ENCODE measurements at regions not wholly inside any gene's neighbourhood (a gene's known extent, or its start where the extent isn't known, plus 50 kb on each side); places are given as distances from the start of the nearest gene placed in this dataset.

DNA sequence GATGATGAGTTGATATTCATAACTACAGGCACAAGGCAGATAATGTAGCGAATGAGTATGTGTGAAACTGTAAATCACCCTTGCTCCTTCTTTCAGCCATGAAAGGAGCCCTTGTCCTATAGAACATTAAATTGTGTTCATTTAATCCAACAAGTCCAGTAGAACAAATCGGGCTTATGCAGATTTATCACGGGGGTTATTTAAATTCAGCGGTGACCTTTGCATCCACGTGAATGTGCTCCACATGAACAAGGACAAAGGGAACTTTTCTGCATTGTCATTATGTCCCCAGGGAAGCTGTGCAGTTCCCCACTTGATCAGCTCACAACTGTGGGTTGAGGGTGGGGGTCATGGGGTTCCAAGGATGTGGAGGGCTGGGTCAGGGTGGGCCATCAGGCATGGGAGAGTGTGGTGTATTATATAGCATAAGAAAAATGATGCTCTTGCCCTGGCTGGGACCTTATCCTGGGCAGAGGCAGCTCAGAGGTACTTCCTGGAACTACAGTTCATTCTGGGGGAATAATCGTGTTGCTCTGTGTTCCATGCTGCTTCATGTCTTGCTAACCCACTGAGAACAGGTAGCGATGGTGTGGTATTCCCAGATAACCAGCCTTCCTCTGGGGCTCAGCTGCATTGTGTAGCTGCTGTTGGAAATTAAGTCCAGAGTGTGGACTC, 306.6 kb downstream of the FAT3 start:
- Histone ChIP-seq H2BK5ac (ENCODE audit: low read depth, low read length, poor library complexity) (no peak overlapping the region), H3K79me2 (ENCODE audit: control insufficient read depth, insufficient read depth, low read length, poor library complexity) (no peaks in the 10 kb centered on the region), H3K9ac (ENCODE audit: low read length) (no peak overlapping the region), H2AK5ac (ENCODE audit: low read length) (no peak overlapping the region), H4K8ac (ENCODE audit: low read depth, low read length) (no peak overlapping the region), H3K9me3 (ENCODE audit: insufficient read depth, low read depth, low read length) (no peaks in the 10 kb centered on the region), H3K23ac (ENCODE audit: low read length) (no peak overlapping the region), H4K12ac (ENCODE audit: low read depth, low read length) (no peak overlapping the region), H3K36me3 (ENCODE audit: control insufficient read depth in 1 of 2, insufficient read depth in 2 of 2, low read length in 2 of 2) (no peaks in the 10 kb centered on the region), H3K4ac (ENCODE audit: low read depth, low read length) (no peak overlapping the region), H3K27me3 (ENCODE audit: insufficient read depth, low read length) (no peaks in the 10 kb centered on the region), H3K14ac (ENCODE audit: low read length) (no peak overlapping the region), H3K18ac (ENCODE audit: low read length) (no peak overlapping the region), H2AFZ (ENCODE audit: insufficient read depth, low read length, poor library complexity) (no peak overlapping the region), H3K4me2 (ENCODE audit: low read length) (no peak overlapping the region), H3K4me3 (ENCODE audit: low read depth, low read length) (no peak overlapping the region), H3K79me1 (ENCODE audit: low read length) (no peaks in the 10 kb centered on the region), H3K27ac (ENCODE audit: low read depth, low read length) (no peak overlapping the region), H3K4me1 (ENCODE audit: control insufficient read depth in 1 of 2, insufficient read depth in 2 of 2, low read length in 2 of 2) (no peaks in the 10 kb centered on the region), H2BK120ac (ENCODE audit: insufficient read depth, low read length, poor library complexity) (no peak overlapping the region), H4K91ac (ENCODE audit: low read depth, low read length) (no peak overlapping the region), H2BK12ac (ENCODE audit: low read length) (no peak overlapping the region)
- no peak for DNase-seq
- no CpG with 5 or more reads among the region's 7 CpGs for WGBS (ENCODE audit: extremely low coverage, insufficient coverage, insufficient read length)

DNA sequence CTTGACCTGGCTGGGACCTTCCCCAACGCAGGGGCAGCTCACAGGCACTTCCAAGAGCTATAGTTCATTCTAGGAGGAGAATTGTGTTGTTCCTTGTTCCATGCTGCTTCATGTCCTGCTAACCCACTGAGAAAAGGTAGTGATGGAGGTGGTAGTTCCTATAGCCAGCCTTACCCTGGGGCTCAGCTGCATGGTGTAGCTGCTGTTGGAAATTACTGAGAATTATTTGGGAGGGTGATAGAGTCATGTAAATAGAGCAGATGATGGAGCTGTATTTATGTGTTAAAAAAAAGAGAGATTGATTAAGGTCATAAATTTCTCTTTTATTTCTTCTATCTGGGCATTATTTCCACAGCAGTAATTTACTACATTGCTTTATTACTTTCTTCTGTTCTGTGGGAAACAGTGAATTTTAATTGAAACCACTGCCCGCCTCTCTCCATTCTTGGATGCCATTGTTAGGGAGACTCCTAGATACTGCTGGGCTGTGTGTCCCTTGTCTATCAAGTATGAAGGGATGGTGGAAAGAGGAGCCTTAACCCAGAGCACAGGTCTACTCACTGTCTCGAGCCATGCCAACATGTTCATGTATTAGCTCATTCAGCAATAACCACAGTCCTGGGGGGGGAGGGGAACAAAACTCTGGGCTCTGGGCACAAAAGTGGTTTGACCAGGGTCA, 309.2 kb downstream of the FAT3 start:
- no peak for DNase-seq
- no CpG with 5 or more reads among the region's 3 CpGs for WGBS (ENCODE audit: extremely low coverage, insufficient coverage, insufficient read length)
- Histone ChIP-seq H3K4me1 (ENCODE audit: control insufficient read depth in 1 of 2, insufficient read depth in 2 of 2, low read length in 2 of 2) (no peaks in the 10 kb centered on the region), H2AFZ (ENCODE audit: insufficient read depth, low read length, poor library complexity) (no peak overlapping the region), H3K18ac (ENCODE audit: low read length) (no peak overlapping the region), H4K12ac (ENCODE audit: low read depth, low read length) (no peak overlapping the region), H3K36me3 (ENCODE audit: control insufficient read depth in 1 of 2, insufficient read depth in 2 of 2, low read length in 2 of 2) (no peaks in the 10 kb centered on the region), H3K79me1 (ENCODE audit: low read length) (no peaks in the 10 kb centered on the region), H2BK120ac (ENCODE audit: insufficient read depth, low read length, poor library complexity) (no peak overlapping the region), H3K9ac (ENCODE audit: low read length) (no peak overlapping the region), H3K9me3 (ENCODE audit: insufficient read depth, low read depth, low read length) (no peaks in the 10 kb centered on the region), H4K8ac (ENCODE audit: low read depth, low read length) (no peak overlapping the region), H3K27ac (ENCODE audit: low read depth, low read length) (no peak overlapping the region), H2AK5ac (ENCODE audit: low read length) (no peak overlapping the region), H3K79me2 (ENCODE audit: control insufficient read depth, insufficient read depth, low read length, poor library complexity) (no peaks in the 10 kb centered on the region), H3K4me3 (ENCODE audit: low read depth, low read length) (no peak overlapping the region), H2BK5ac (ENCODE audit: low read depth, low read length, poor library complexity) (no peak overlapping the region), H3K23ac (ENCODE audit: low read length) (no peak overlapping the region), H3K27me3 (ENCODE audit: insufficient read depth, low read length) (no peaks in the 10 kb centered on the region), H4K91ac (ENCODE audit: low read depth, low read length) (no peak overlapping the region), H3K4ac (ENCODE audit: low read depth, low read length) (no peak overlapping the region), H2BK12ac (ENCODE audit: low read length) (no peak overlapping the region), H3K14ac (ENCODE audit: low read length) (no peak overlapping the region), H3K4me2 (ENCODE audit: low read length) (no peak overlapping the region)

DNA sequence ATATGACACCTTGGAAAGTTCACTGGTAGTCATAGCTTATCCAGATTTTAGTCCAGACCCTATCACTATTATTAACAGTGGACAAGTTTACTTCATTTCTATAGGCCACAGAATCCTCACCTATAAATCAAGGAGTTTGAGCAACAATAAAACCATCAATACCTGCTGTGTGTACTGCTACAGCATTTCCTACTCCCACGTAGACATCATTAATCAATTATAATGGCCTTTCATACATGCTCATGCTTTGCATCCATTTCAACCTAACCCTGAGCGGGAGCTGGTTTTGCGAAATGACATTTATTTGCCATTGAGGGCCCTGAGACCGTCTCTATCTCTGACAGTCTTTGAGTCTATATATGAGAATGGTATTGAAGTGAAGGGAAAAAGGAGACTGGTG, 312.3 kb downstream of the FAT3 start:
- no peak overlapping the region for H2AK5ac ChIP-seq (ENCODE audit: low read length)
- H3K4me1 ChIP-seq (ENCODE audit: control insufficient read depth in 1 of 2, insufficient read depth in 2 of 2, low read length in 2 of 2): no peaks in the 10 kb centered on the region
- H2AFZ ChIP-seq (ENCODE audit: insufficient read depth, low read length, poor library complexity): no peak overlapping the region
- no peak overlapping the region for H3K9ac ChIP-seq (ENCODE audit: low read length)
- no peak overlapping the region for H4K12ac ChIP-seq (ENCODE audit: low read depth, low read length)
- H3K4me3 ChIP-seq (ENCODE audit: low read depth, low read length): no peak overlapping the region
- no peak overlapping the region for H3K4ac ChIP-seq (ENCODE audit: low read depth, low read length)
- no peak for DNase-seq
- H3K79me1 ChIP-seq (ENCODE audit: low read length): no peaks in the 10 kb centered on the region
- no peak overlapping the region for H4K91ac ChIP-seq (ENCODE audit: low read depth, low read length)
- H2BK120ac ChIP-seq (ENCODE audit: insufficient read depth, low read length, poor library complexity): no peak overlapping the region
- H3K9me3 ChIP-seq (ENCODE audit: insufficient read depth, low read depth, low read length): no peaks in the 10 kb centered on the region
- no peak overlapping the region for H3K23ac ChIP-seq (ENCODE audit: low read length)
- WGBS (ENCODE audit: extremely low coverage, insufficient coverage, insufficient read length): no CpG with 5 or more reads among the region's 4 CpGs
- no peak overlapping the region for H2BK12ac ChIP-seq (ENCODE audit: low read length)
- no peak overlapping the region for H3K14ac ChIP-seq (ENCODE audit: low read length)
- H4K8ac ChIP-seq (ENCODE audit: low read depth, low read length): no peak overlapping the region
- H3K18ac ChIP-seq (ENCODE audit: low read length): no peak overlapping the region
- H3K27ac ChIP-seq (ENCODE audit: low read depth, low read length): no peak overlapping the region
- H3K36me3 ChIP-seq (ENCODE audit: control insufficient read depth in 1 of 2, insufficient read depth in 2 of 2, low read length in 2 of 2): no peaks in the 10 kb centered on the region
- H2BK5ac ChIP-seq (ENCODE audit: low read depth, low read length, poor library complexity): no peak overlapping the region
- no peaks in the 10 kb centered on the region for H3K27me3 ChIP-seq (ENCODE audit: insufficient read depth, low read length)
- H3K4me2 ChIP-seq (ENCODE audit: low read length): no peak overlapping the region
- H3K79me2 ChIP-seq (ENCODE audit: control insufficient read depth, insufficient read depth, low read length, poor library complexity): no peaks in the 10 kb centered on the region

DNA sequence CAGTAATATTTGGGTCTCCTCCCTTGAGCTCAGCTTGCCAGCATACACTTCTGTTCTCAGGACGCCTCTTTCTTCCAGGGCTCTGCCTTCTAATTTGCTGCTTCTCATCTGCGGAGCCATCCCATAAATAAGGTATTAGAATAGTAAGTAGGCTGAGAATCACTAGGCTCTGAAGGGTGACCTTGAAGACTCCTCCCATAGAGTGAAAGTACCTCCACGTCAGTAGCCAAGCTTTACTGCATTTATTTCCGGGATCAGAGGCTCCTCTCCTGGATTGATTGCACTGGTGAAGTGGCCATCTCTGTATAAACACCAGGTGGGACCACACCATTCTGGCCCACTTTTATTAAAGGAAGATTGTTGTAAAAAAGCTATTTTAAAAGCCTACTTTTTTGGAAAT, 315.5 kb downstream of the FAT3 start:
- Histone ChIP-seq H3K79me2 (ENCODE audit: control insufficient read depth, insufficient read depth, low read length, poor library complexity) (no peaks in the 10 kb centered on the region), H3K9me3 (ENCODE audit: insufficient read depth, low read depth, low read length) (no peaks in the 10 kb centered on the region), H3K79me1 (ENCODE audit: low read length) (no peaks in the 10 kb centered on the region), H3K36me3 (ENCODE audit: control insufficient read depth in 1 of 2, insufficient read depth in 2 of 2, low read length in 2 of 2) (no peaks in the 10 kb centered on the region), H2BK120ac (ENCODE audit: insufficient read depth, low read length, poor library complexity) (no peak overlapping the region), H2AK5ac (ENCODE audit: low read length) (no peak overlapping the region), H3K4ac (ENCODE audit: low read depth, low read length) (no peak overlapping the region), H3K4me2 (ENCODE audit: low read length) (no peak overlapping the region), H2BK12ac (ENCODE audit: low read length) (no peak overlapping the region), H3K14ac (ENCODE audit: low read length) (no peak overlapping the region), H2BK5ac (ENCODE audit: low read depth, low read length, poor library complexity) (no peak overlapping the region), H3K23ac (ENCODE audit: low read length) (no peak overlapping the region), H3K27me3 (ENCODE audit: insufficient read depth, low read length) (no peaks in the 10 kb centered on the region), H3K4me1 (ENCODE audit: control insufficient read depth in 1 of 2, insufficient read depth in 2 of 2, low read length in 2 of 2) (no peaks in the 10 kb centered on the region), H3K18ac (ENCODE audit: low read length) (no peak overlapping the region), H4K12ac (ENCODE audit: low read depth, low read length) (no peak overlapping the region), H2AFZ (ENCODE audit: insufficient read depth, low read length, poor library complexity) (no peak overlapping the region), H4K91ac (ENCODE audit: low read depth, low read length) (no peak overlapping the region), H3K4me3 (ENCODE audit: low read depth, low read length) (no peak overlapping the region), H3K9ac (ENCODE audit: low read length) (no peak overlapping the region), H3K27ac (ENCODE audit: low read depth, low read length) (no peak overlapping the region), H4K8ac (ENCODE audit: low read depth, low read length) (no peak overlapping the region)
- no peak for DNase-seq
- no CpG with 5 or more reads among the region's 4 CpGs for WGBS (ENCODE audit: extremely low coverage, insufficient coverage, insufficient read length)

Measured in trophoblast cell (in vitro differentiated cells and primary cell).